HL-60 (cell line): ENCODE measurements at regions not wholly inside any gene's neighbourhood (a gene's known extent, or its start where the extent isn't known, plus 50 kb on each side); places are given as distances from the start of the nearest gene placed in this dataset.
A peak's percentile ranks its signal among the peaks of the same experiment; 100 is the strongest.

ENCODE experiments used
- DNase-seq, 2 experiments: peaks; one replicate each; pipeline ENCODE4 v3.0.0-alpha.2; 2010 to 2020; ENCODE audit warnings: low read depth in 1 of 2, low spot score in 1 of 2
- H3K27ac ChIP-seq: fragments of 250-450 bp; sonication (Bioruptor Pico); replicated peaks from 2 replicates; pipeline ENCODE4 v1.5.1; 2020; ENCODE audit warnings: mild to moderate bottlenecking, moderate library complexity
- H3K27me3 ChIP-seq: fragments of 250-450 bp; sonication (Bioruptor Pico); 2 replicates; pipeline ENCODE4 v1.5.1; 2021; ENCODE audit warnings: mild to moderate bottlenecking, moderate library complexity; ENCODE audit not compliant: insufficient read depth, poor library complexity, severe bottlenecking
- H3K4me3 ChIP-seq: replicated peaks from 2 replicates; pipeline ENCODE4 v1.5.1; 2011; ENCODE audit warnings: mild to moderate bottlenecking, control low read depth, low read length; ENCODE audit not compliant: insufficient read depth
- GABPA ChIP-seq: IDR thresholded peaks from 2 replicates; pipeline ENCODE4 v1.6.1; 2012; ENCODE audit warnings: low read depth
- POLR2AphosphoS5 ChIP-seq: IDR thresholded peaks from 2 replicates; pipeline ENCODE4 v1.6.1; 2012; ENCODE audit warnings: low read depth
- SPI1 ChIP-seq: IDR thresholded peaks from 2 replicates; pipeline ENCODE4 v1.6.1; 2012; ENCODE audit warnings: low read depth, mild to moderate bottlenecking, borderline replicate concordance
- TF ChIP-seq, protein P1 (sequence below): IDR thresholded peaks from one replicate; pipeline ENCODE4 v1.5.1; 2011; ENCODE audit warnings: low read length, control low read depth, inconsistent platforms; ENCODE audit not compliant: insufficient read depth
- TF ChIP-seq, protein P2 (sequence below): IDR thresholded peaks from 2 replicates; pipeline ENCODE4 v1.6.1; 2012; ENCODE audit warnings: low read depth; ENCODE audit not compliant: insufficient replicate concordance

DNA sequence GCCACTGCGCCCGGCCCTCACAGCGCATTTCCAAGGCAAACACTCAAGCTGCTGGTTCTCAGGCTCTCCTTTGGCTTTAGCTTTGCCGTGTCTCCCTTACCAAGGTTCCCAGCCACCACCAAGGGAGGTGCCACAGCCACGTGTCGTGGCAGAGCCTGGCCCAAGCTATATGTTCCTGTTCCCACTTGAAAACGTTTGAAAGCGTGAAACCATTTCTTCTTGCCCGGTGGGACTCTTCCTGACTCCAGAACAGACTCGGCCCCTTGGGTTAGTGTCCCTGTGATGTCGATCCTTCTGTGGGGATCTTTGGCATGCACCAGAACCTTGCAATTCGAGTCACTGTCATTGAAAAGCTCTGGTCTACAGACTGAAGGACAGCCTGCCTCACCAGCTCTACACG is 147.9 kb downstream of the HSD17B3 start:
- H3K27ac ChIP-seq = no peak overlapping the region
- no peak for DNase-seq
- H3K4me3 ChIP-seq = no peak overlapping the region
- no peaks in the 10 kb centered on the region for H3K27me3 ChIP-seq
- TF ChIP-seq GABPA = no peak
- TF ChIP-seq, protein P1, sequence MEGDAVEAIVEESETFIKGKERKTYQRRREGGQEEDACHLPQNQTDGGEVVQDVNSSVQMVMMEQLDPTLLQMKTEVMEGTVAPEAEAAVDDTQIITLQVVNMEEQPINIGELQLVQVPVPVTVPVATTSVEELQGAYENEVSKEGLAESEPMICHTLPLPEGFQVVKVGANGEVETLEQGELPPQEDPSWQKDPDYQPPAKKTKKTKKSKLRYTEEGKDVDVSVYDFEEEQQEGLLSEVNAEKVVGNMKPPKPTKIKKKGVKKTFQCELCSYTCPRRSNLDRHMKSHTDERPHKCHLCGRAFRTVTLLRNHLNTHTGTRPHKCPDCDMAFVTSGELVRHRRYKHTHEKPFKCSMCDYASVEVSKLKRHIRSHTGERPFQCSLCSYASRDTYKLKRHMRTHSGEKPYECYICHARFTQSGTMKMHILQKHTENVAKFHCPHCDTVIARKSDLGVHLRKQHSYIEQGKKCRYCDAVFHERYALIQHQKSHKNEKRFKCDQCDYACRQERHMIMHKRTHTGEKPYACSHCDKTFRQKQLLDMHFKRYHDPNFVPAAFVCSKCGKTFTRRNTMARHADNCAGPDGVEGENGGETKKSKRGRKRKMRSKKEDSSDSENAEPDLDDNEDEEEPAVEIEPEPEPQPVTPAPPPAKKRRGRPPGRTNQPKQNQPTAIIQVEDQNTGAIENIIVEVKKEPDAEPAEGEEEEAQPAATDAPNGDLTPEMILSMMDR = no peak
- no peak for TF ChIP-seq SPI1

DNA sequence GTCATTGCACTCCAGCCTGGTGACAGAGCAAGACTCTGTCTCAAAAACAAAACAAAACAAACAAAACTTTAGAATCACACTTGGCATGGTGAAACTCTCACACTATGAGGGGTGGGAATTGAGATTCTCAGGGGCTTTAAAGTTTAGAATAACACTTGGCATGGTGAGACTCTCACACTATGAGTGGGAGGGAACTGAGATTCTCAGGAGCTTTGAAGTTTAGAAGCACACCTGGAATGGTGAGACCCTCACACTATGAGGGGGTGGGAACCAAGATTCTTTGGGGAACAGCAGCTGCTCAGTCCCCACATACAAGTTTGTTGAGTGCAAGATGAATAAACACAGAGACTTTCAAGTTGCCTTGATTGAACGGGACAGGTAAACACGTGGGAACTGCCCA is 149.4 kb downstream of the HSD17B3 start:
- TF ChIP-seq, protein P1 = no peak
- TF ChIP-seq, protein P2, sequence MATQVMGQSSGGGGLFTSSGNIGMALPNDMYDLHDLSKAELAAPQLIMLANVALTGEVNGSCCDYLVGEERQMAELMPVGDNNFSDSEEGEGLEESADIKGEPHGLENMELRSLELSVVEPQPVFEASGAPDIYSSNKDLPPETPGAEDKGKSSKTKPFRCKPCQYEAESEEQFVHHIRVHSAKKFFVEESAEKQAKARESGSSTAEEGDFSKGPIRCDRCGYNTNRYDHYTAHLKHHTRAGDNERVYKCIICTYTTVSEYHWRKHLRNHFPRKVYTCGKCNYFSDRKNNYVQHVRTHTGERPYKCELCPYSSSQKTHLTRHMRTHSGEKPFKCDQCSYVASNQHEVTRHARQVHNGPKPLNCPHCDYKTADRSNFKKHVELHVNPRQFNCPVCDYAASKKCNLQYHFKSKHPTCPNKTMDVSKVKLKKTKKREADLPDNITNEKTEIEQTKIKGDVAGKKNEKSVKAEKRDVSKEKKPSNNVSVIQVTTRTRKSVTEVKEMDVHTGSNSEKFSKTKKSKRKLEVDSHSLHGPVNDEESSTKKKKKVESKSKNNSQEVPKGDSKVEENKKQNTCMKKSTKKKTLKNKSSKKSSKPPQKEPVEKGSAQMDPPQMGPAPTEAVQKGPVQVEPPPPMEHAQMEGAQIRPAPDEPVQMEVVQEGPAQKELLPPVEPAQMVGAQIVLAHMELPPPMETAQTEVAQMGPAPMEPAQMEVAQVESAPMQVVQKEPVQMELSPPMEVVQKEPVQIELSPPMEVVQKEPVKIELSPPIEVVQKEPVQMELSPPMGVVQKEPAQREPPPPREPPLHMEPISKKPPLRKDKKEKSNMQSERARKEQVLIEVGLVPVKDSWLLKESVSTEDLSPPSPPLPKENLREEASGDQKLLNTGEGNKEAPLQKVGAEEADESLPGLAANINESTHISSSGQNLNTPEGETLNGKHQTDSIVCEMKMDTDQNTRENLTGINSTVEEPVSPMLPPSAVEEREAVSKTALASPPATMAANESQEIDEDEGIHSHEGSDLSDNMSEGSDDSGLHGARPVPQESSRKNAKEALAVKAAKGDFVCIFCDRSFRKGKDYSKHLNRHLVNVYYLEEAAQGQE = no peak
- no peak for TF ChIP-seq SPI1
- TF ChIP-seq POLR2AphosphoS5 = no peak
- no peak for TF ChIP-seq GABPA
- DNase-seq = no peak
- Histone ChIP-seq H3K4me3 (no peak overlapping the region), H3K27me3 (no peaks in the 10 kb centered on the region), H3K27ac (no peak overlapping the region)

DNA sequence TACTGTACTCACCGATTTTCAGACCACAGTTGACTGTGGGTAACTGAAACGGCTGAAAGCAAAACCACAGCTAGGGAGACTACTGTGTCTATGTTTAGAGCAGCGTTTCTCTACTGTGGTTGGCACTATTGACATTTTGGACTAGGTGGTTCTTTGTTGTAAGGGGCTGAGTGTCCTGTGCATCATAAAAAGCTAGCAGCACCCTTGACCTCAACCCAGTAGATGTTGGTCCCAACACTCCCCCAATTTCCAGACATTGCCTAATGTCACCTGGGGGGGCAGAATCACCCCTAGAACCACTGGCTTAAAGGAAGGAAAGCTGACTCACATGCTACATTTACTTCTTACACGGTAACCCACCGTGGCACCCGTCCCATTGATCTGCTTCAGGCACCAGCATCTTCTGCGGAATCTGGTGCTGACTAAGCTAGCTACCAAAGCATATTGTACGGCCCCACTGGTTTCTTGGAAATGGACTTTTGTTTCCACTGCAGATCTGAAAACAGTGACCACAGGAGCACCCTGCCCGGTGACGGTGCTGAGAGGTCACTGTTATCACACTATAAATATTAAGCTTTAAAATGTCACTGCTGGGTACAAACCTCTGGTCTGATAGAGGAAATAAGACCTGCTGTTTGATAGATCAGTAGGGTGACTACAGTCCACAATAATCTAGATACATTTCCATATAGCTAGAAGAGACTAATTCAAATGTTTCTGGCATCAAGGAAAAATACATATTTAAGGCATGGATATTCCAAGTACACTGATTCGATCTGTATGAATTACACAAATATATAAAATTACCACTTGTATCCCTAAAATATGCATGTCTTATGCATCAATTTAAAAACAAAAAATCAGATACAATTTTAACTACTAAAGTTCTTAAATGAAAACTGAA is 151.4 kb downstream of the HSD17B3 start:
- no peaks in the 10 kb centered on the region for H3K27me3 ChIP-seq
- DNase-seq = peak; percentile 66 to 74
- no peak overlapping the region for H3K4me3 ChIP-seq
- H3K27ac ChIP-seq = peak overlapping the region; percentile 68
- TF ChIP-seq, protein P2 = no peak
- no peak for TF ChIP-seq SPI1
- TF ChIP-seq POLR2AphosphoS5 = peak; percentile 34; the same call in 1 of the 2 replicates

DNA sequence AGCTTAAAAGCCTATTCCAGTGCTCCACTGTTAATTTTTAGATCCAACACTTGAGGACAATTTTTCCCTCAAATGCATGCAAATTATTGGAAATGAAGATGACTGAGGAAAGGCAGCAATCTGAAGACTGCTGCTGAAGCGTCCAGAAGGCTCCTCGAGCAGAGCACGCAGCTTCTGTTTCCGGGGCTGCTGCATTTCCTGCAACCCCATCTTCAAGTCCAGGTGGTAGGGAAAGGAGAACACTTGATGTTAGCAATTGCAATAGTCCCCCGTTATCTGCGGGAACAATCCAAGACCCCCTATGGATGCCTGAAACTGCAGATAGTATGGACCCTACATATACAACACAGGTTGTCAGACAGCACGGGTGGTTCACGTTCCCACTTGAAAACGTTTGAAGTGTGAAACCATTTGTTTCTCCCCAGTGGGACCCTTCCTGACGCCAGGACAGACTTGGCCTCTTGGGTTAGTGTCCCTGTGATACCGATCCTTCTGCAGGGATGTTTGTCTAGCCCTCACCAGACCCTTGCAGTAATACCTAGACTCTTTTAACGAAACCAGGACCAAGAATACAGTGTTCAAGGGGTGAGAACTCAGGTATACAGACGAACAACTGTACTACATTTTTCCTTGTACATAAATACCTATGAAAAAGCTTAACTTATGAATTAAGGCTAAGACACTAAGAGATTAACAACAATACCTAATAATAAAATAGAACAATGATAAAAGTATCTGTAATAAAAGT is 152.3 kb downstream of the HSD17B3 start:
- DNase-seq = no peak
- TF ChIP-seq GABPA = no peak
- no peak for TF ChIP-seq POLR2AphosphoS5
- no peak for TF ChIP-seq SPI1
- TF ChIP-seq, protein P1 = no peak
- TF ChIP-seq, protein P2 = no peak
- H3K4me3 ChIP-seq = no peak overlapping the region
- H3K27me3 ChIP-seq = no peaks in the 10 kb centered on the region
- H3K27ac ChIP-seq = peak overlapping the region; percentile 68
